ENCODE measurements at regions not wholly inside any gene's neighbourhood (a gene's known extent, or its start where the extent isn't known, plus 50 kb on each side); places are given as distances from the start of the nearest gene placed in this dataset.

- Mint-ChIP-seq H3K27me3 (ENCODE audit: low read depth) (peaks cover 2% of the 10 kb centered on the region), H3K4me3 (no peak overlapping the region), H3K27ac (no peak overlapping the region), H3K36me3 (ENCODE audit: low read depth) (peaks cover 1% of the 10 kb centered on the region), H3K4me1 (ENCODE audit: low read depth) (peaks cover 37% of the 10 kb centered on the region), H3K9me3 (no peaks in the 10 kb centered on the region)
- no peak for DNase-seq (ENCODE audit: low spot score)
Measured at GRCh38 chrX:134183665-134184064, 53.3 kb upstream of the CCDC160 start.

- H3K36me3 Mint-ChIP-seq (ENCODE audit: low read depth), result peaks cover 7% of the 10 kb centered on the region
- H3K27me3 Mint-ChIP-seq (ENCODE audit: low read depth), result peaks cover 2% of the 10 kb centered on the region
- DNase-seq (ENCODE audit: low spot score), result no peak
- peak overlapping the region; percentile 64 for H3K4me3 Mint-ChIP-seq
- peaks cover 46% of the 10 kb centered on the region for H3K4me1 Mint-ChIP-seq (ENCODE audit: low read depth)
- H3K9me3 Mint-ChIP-seq, result no peaks in the 10 kb centered on the region
- H3K27ac Mint-ChIP-seq, result peak overlapping the region; percentile 90
Measured at GRCh38 chrX:134184936-134185335, 52.0 kb upstream of the CCDC160 start.

DNA sequence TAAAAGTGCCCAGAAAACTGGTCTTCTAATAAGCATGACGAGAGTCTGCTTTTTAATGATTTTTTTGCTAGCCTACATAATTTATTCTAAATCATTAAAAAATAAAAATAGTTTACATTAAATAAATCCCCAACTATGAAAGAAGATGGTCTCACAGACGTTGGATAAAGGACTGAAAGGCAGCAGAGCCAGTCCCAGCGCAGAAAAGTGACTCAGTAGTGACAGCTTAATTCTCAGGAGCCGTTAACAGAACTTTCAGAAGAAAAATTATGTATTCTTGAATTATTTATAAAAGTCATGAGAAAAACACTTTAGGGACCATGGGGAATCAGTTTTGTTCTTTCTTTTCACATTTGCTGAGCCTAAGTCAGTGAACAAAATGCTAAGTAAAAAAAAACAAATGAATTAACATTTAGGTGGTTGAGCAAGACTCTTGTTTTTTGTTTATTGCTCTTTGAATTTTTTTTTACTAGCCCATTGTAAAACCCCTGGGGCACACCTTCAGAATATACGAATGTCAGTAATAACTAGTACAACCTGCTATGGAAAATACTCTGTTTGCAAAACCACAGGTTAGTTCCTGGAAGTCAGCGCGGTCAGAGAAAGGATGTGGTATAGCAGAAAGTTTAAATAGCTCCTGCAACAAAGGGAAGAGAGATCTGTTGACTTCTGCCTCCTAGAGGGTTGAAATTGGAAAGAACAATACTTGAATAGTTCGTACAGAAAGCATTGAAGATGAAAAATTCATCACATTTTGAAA is 50.4 kb upstream of the CCDC160 start:
- H3K27ac Mint-ChIP-seq, result peak overlapping the region; percentile 90
- H3K27me3 Mint-ChIP-seq (ENCODE audit: low read depth), result no peaks in the 10 kb centered on the region
- H3K36me3 Mint-ChIP-seq (ENCODE audit: low read depth), result peaks cover 9% of the 10 kb centered on the region
- no peaks in the 10 kb centered on the region for H3K9me3 Mint-ChIP-seq
- DNase-seq (ENCODE audit: low spot score), result peak; percentile 72
- peak overlapping the region; percentile 93 for H3K4me3 Mint-ChIP-seq
- H3K4me1 Mint-ChIP-seq (ENCODE audit: low read depth), result peaks cover 44% of the 10 kb centered on the region
